ENCODE measurements at regions not wholly inside any gene's neighbourhood (a gene's known extent, or its start where the extent isn't known, plus 50 kb on each side); places are given as distances from the start of the nearest gene placed in this dataset.

DNA sequence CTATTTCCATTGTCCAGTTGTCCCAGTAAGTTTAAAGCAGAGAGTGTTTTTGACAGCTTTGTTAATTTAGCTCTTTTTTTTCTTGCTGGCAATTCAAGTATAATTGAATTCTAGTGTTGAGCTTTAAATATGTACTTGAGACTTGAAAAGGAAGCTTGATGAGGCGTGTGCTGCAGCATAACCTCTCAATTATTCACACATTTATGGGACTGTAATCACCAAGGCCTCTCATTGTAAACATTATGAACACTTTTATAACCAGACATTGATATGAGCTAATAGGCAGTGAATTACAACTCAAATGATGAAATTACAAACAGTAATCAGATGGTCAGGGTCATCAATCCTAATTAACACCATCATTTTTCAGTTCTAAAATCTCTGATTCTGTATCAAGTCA lies 378.0 kb upstream of the DDHD1 start:
- TF ChIP-seq MYC (IDR thresholded peaks at IDR 0.05; ENCODE audit: borderline replicate concordance, low read length) (no peak), SREBF2 (IDR thresholded peaks at IDR 0.05) (no peak), CEBPB (IDR thresholded peaks at IDR 0.05) (no peak), EP300 (IDR thresholded peaks at IDR 0.05) (no peak), POLR2A (IDR thresholded peaks at IDR 0.05; ENCODE audit: low read length) (no peak), MAZ (IDR thresholded peaks at IDR 0.05; ENCODE audit: borderline replicate concordance, low read depth, low read length) (no peak)
- TF ChIP-seq, protein P1, sequence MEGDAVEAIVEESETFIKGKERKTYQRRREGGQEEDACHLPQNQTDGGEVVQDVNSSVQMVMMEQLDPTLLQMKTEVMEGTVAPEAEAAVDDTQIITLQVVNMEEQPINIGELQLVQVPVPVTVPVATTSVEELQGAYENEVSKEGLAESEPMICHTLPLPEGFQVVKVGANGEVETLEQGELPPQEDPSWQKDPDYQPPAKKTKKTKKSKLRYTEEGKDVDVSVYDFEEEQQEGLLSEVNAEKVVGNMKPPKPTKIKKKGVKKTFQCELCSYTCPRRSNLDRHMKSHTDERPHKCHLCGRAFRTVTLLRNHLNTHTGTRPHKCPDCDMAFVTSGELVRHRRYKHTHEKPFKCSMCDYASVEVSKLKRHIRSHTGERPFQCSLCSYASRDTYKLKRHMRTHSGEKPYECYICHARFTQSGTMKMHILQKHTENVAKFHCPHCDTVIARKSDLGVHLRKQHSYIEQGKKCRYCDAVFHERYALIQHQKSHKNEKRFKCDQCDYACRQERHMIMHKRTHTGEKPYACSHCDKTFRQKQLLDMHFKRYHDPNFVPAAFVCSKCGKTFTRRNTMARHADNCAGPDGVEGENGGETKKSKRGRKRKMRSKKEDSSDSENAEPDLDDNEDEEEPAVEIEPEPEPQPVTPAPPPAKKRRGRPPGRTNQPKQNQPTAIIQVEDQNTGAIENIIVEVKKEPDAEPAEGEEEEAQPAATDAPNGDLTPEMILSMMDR (IDR thresholded peaks at IDR 0.05): no peak
- TF ChIP-seq, protein P2, sequence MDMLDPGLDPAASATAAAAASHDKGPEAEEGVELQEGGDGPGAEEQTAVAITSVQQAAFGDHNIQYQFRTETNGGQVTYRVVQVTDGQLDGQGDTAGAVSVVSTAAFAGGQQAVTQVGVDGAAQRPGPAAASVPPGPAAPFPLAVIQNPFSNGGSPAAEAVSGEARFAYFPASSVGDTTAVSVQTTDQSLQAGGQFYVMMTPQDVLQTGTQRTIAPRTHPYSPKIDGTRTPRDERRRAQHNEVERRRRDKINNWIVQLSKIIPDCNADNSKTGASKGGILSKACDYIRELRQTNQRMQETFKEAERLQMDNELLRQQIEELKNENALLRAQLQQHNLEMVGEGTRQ (IDR thresholded peaks at IDR 0.05): no peak

All from A549 (cell line).